K562 (cell line): ENCODE measurements at regions not wholly inside any gene's neighbourhood (a gene's known extent, or its start where the extent isn't known, plus 50 kb on each side); places are given as distances from the start of the nearest gene placed in this dataset.
"Not testable (repeated sequence)": the region's sequence is repeated elsewhere in the genome, so short reads cannot be mapped to it uniquely, and the experiment has no call there.

Source experiments
- ATAC-seq: fragments of 200-7000 bp; cut with Tn5 transposase; 3 replicates; pipeline ENCODE4 v1.9.1; 2020; ENCODE audit warnings: moderate library complexity
- BruUV-seq: library from RNA; stranded (reverse); fragments of 400-500 nt; replicated peaks from 2 replicates; lab custom pipeline; 2021; lab: Mats Ljungman, UMichigan
- CTCF ChIA-PET: fragments of 300-600 bp; formaldehyde crosslinking; extraction: SDS; loops from one replicate; lab custom pipeline; 2021; ENCODE audit warnings: low intra/inter-chr PET ratio; lab: Yijun Ruan, JAX
- POLR2A ChIA-PET: fragments of 300-600, 350-650 bp; sonication (Branson Sonifier 250); formaldehyde crosslinking; extraction: SDS; loops from one replicate; lab custom pipeline; 2021; ENCODE audit warnings: antibody characterized with exemption, inconsistent platforms; lab: Yijun Ruan, JAX
- DNase-seq, 4 experiments: peaks; one replicate each; pipeline versions ENCODE4 v3.0.0 to v3.0.0-alpha.2; 2011 to 2018; ENCODE audit warnings: low spot score in 3 of 4, mixed read lengths in 3 of 4; ENCODE audit errors: extremely low read depth in 1 of 4
- FAIRE-seq: peaks from 2 replicates; lab custom pipeline; 2011; peaks lifted over from hg19 to GRCh38; lab: Jason Lieb, UNC
- H2AFZ ChIP-seq: 2 replicates; pipeline ENCODE4 v1.6.0; 2011; ENCODE audit warnings: low read depth, low read length, control low read depth, inconsistent platforms
- H3K27ac ChIP-seq: fragments of 200-600 bp; 3 replicates; pipeline ENCODE4 v1.8.0; 2011; ENCODE audit warnings: low read depth, mild to moderate bottlenecking, control low read depth, inconsistent platforms, low read length, moderate library complexity, mixed read lengths; ENCODE audit errors: extremely low read depth
- H3K27me3 ChIP-seq, 2 experiments: fragments of 300-600 bp in 1 of 2; 2 replicates in 1 of 2; 3 replicates in 1 of 2; pipeline versions ENCODE4 v1.6.0 to v1.8.0; 2011; ENCODE audit warnings: inconsistent platforms in 2 of 2, low read length in 2 of 2, mild to moderate bottlenecking in 1 of 2, mixed read lengths in 1 of 2, moderate library complexity in 1 of 2; ENCODE audit not compliant: control insufficient read depth in 2 of 2, insufficient read depth in 2 of 2
- H3K36me3 ChIP-seq: fragments of 300-600 bp; 3 replicates; pipeline ENCODE4 v1.8.0; 2011; ENCODE audit warnings: mild to moderate bottlenecking, low read length, inconsistent platforms; ENCODE audit not compliant: control insufficient read depth, insufficient read depth
- H3K4me1 ChIP-seq, 2 experiments: fragments of 200-600 bp in 1 of 2; replicated peaks in 1 of 2; 2 replicates in 1 of 2; 3 replicates in 1 of 2; pipeline versions ENCODE4 v1.5.1 to v1.8.0; 2011; ENCODE audit warnings: inconsistent platforms in 2 of 2, low read length in 2 of 2, mild to moderate bottlenecking in 1 of 2, mixed read lengths in 1 of 2, moderate library complexity in 1 of 2; ENCODE audit not compliant: control insufficient read depth in 2 of 2, insufficient read depth in 2 of 2
- H3K4me2 ChIP-seq: 2 replicates; pipeline ENCODE4 v1.6.1; 2011; ENCODE audit warnings: low read length, control low read depth, inconsistent platforms, mixed read lengths; ENCODE audit not compliant: insufficient read depth
- H3K4me3 ChIP-seq: fragments of 200-600 bp; sonication (generic), shearing (Covaris generic); 2 replicates; pipeline ENCODE4 v1.5.1; 2016; ENCODE audit warnings: control low read depth, inconsistent platforms
- H3K79me2 ChIP-seq: fragments of 200-600 bp; 3 replicates; pipeline ENCODE4 v1.8.0; 2011; ENCODE audit warnings: low read length, inconsistent platforms; ENCODE audit not compliant: control insufficient read depth, insufficient read depth
- H3K9ac ChIP-seq, 2 experiments: 2 replicates each; pipeline versions ENCODE4 v1.6.0 to v1.6.1; 2011; ENCODE audit warnings: low read depth in 2 of 2, low read length in 2 of 2, control low read depth in 1 of 2, inconsistent platforms in 1 of 2, mild to moderate bottlenecking in 1 of 2, mixed read lengths in 1 of 2; ENCODE audit not compliant: insufficient read depth in 1 of 2
- H3K9me1 ChIP-seq: one replicate; pipeline ENCODE4 v1.6.0; 2011; ENCODE audit warnings: inconsistent platforms, mild to moderate bottlenecking, low read length, moderate library complexity; ENCODE audit not compliant: control insufficient read depth, insufficient read depth
- H3K9me3 ChIP-seq: replicated peaks from 2 replicates; pipeline ENCODE4 v1.5.1; 2011; ENCODE audit warnings: low read depth, low read length, inconsistent platforms; ENCODE audit not compliant: control insufficient read depth, insufficient read depth
- H4K20me1 ChIP-seq: replicated peaks from 2 replicates; pipeline ENCODE4 v1.6.1; 2011; ENCODE audit warnings: low read length, inconsistent platforms, mixed read lengths; ENCODE audit not compliant: control insufficient read depth, insufficient read depth
- ATF7 ChIP-seq: fragments of 450-650 bp; IDR thresholded peaks from 2 replicates; pipeline ENCODE4 v1.7.1; 2014; ENCODE audit warnings: mild to moderate bottlenecking, moderate library complexity
- CBX8 ChIP-seq: fragments of 200-600 bp; sonication (generic); IDR thresholded peaks from 2 replicates; pipeline ENCODE4 v1.6.1; 2012; ENCODE audit warnings: borderline replicate concordance, mixed run types, low read depth, mild to moderate bottlenecking, moderate library complexity, mixed read lengths, low read length, control low read depth, inconsistent platforms; ENCODE audit not compliant: poor library complexity, severe bottlenecking; ENCODE audit errors: extremely low read depth
- FOXJ2 ChIP-seq: fragments of 200-800 bp; sonication (Bioruptor generic); IDR thresholded peaks from 2 replicates; pipeline ENCODE4 v1.6.1; 2016; ENCODE audit warnings: missing genetic modification characterization, missing compliant biosample characterization
- HMGN3 ChIP-seq: IDR thresholded peaks from 2 replicates; pipeline ENCODE4 v1.6.1; 2011; ENCODE audit warnings: borderline replicate concordance, low read depth, mild to moderate bottlenecking, mixed read lengths, low read length; ENCODE audit not compliant: insufficient read length; ENCODE audit errors: extremely low read depth
- SFPQ ChIP-seq: fragments of 200-400 bp; formaldehyde crosslinking; IDR thresholded peaks from 2 replicates; pipeline ENCODE4 v1.6.1; 2017; ENCODE audit warnings: mild to moderate bottlenecking, low read depth, low read length, moderate library complexity
- SIX5 ChIP-seq, 2 experiments: IDR thresholded peaks; 2 replicates each; pipeline ENCODE4 v1.6.1; 2011; ENCODE audit warnings: low read length in 2 of 2, borderline replicate concordance in 1 of 2, low read depth in 1 of 2, mild to moderate bottlenecking in 1 of 2, moderate library complexity in 1 of 2; ENCODE audit not compliant: insufficient read depth in 1 of 2
- TAF15 ChIP-seq: fragments of 200-400 bp; formaldehyde crosslinking; IDR thresholded peaks from 2 replicates; pipeline ENCODE4 v1.6.1; 2017; ENCODE audit warnings: mild to moderate bottlenecking, low read depth, low read length, moderate library complexity
- TEAD4 ChIP-seq, 2 experiments: sonication (generic) in 1 of 2; formaldehyde crosslinking in 1 of 2; IDR thresholded peaks; 2 replicates each; pipeline versions ENCODE4 v1.6.1 to v1.8.0; 2012 to 2022; ENCODE audit warnings: borderline replicate concordance in 1 of 2, inconsistent platforms in 1 of 2, low read length in 1 of 2, mild to moderate bottlenecking in 1 of 2, missing genetic modification reagents in 1 of 2
- WGBS: fragments of 100-300 bp; shearing (Covaris generic); methylation state at CpG from one replicate; pipeline ENCODE4 v1.1.6; 2016; ENCODE audit warnings: low coverage, mixed read lengths; ENCODE audit not compliant: insufficient coverage; ENCODE audit errors: missing lambda C conversion rate; 5-methylcytosine and 5-hydroxymethylcytosine counted together
- in situ Hi-C: fragments of 300-500 bp; cut with MboI; formaldehyde crosslinking; loops from 4 replicates; pipeline ENCODE4 v1.15.0; 2018; ENCODE audit warnings: inconsistent platforms, mixed read lengths
- intact Hi-C: fragments of 100-400 bp; cut with micrococcal nuclease; formaldehyde crosslinking; loops from 2 replicates; pipeline ENCODE4 v1.14.2; 2022

GRCh38 chr17:5897275-5897911 lies 172.8 kb upstream of the WSCD1 start (continued):
- TF ChIP-seq SFPQ (no peak), ATF7 (no peak), TEAD4 (IDR thresholded peaks at IDR 0.05; ENCODE audit: low read length) (no peak), TEAD4 (CRISPR knock-in tag; IDR thresholded peaks at IDR 0.05; ENCODE audit: borderline replicate concordance) (no peak), HMGN3 (no peak), TAF15 (no peak), FOXJ2 (tag) (no peak), SIX5 (IDR thresholded peaks at IDR 0.05; ENCODE audit: borderline replicate concordance in 1 of 2, insufficient read depth in 1 of 2, low read depth in 1 of 2, low read length in 2 of 2) (no peak), CBX8 (no peak)

- 3% methylated on average over 6 of the region's 8 CpGs for WGBS
- not testable (repeated sequence) for FAIRE-seq
Measured at GRCh38 chr17:5897981-5898380, 172.2 kb upstream of the WSCD1 start.

More at GRCh38 chr17:5897981-5898380, 172.2 kb upstream of the WSCD1 start:
- H3K4me2 ChIP-seq, POLR2A ChIA-PET, H3K9me3 ChIP-seq, H3K4me1 ChIP-seq, H3K79me2 ChIP-seq, in situ Hi-C loops, ATAC-seq, H3K36me3 ChIP-seq, CTCF ChIA-PET, H4K20me1 ChIP-seq, DNase-seq, H3K27me3 ChIP-seq, H3K9ac ChIP-seq, H3K27ac ChIP-seq, BruUV-seq, H2AFZ ChIP-seq, H3K4me3 ChIP-seq, H3K9me1 ChIP-seq, intact Hi-C loops: not testable (repeated sequence)
